HCT116 (cell line): ENCODE measurements at regions not wholly inside any gene's neighbourhood (a gene's known extent, or its start where the extent isn't known, plus 50 kb on each side); places are given as distances from the start of the nearest gene placed in this dataset.

Source experiments
- ATF3 ChIP-seq: IDR thresholded peaks from 2 replicates; pipeline ENCODE4 v1.6.1; 2012
- CTCF ChIP-seq, 3 experiments: fragments of 200-600 bp in 1 of 3; sonication (generic) in 1 of 3; IDR thresholded peaks in 2 of 3; conservative IDR thresholded peaks in 1 of 3; 2 replicates each; pipeline ENCODE4 v1.5.1; 2012 to 2017; ENCODE audit warnings: low read depth in 2 of 3, low read length in 2 of 3, antibody characterized with exemption in 1 of 3, borderline replicate concordance in 1 of 3, control low read depth in 1 of 3, mild to moderate bottlenecking in 1 of 3, mixed read lengths in 1 of 3, mixed run types in 1 of 3, moderate library complexity in 1 of 3; ENCODE audit not compliant: insufficient read depth in 1 of 3
- EGR1 ChIP-seq: IDR thresholded peaks from 2 replicates; pipeline ENCODE4 v1.6.1; 2012; ENCODE audit warnings: low read depth
- EZH2 ChIP-seq: fragments of 200-600 bp; sonication (generic); IDR thresholded peaks from 2 replicates; pipeline ENCODE4 v1.6.1; 2017; ENCODE audit warnings: antibody characterized with exemption, mixed run types
- JUND ChIP-seq: IDR thresholded peaks from 2 replicates; pipeline ENCODE4 v1.6.1; 2012
- POLR2A ChIP-seq: IDR thresholded peaks from 2 replicates; pipeline ENCODE4 v1.7.0; 2011; ENCODE audit warnings: borderline replicate concordance; ENCODE audit not compliant: insufficient read depth, insufficient read length; ENCODE audit errors: extremely low read depth
- POLR2AphosphoS5 ChIP-seq: IDR thresholded peaks from 2 replicates; pipeline ENCODE4 v1.6.1; 2011; ENCODE audit warnings: mild to moderate bottlenecking, low read depth, low read length, moderate library complexity
- RAD21 ChIP-seq: IDR thresholded peaks from 2 replicates; pipeline ENCODE4 v1.6.1; 2012; ENCODE audit warnings: low read depth, mild to moderate bottlenecking
- SIN3A ChIP-seq: IDR thresholded peaks from 2 replicates; pipeline ENCODE4 v1.6.1; 2012; ENCODE audit warnings: low read depth
- SP1 ChIP-seq: IDR thresholded peaks from 2 replicates; pipeline ENCODE4 v1.6.1; 2012; ENCODE audit warnings: low read depth
- TCF7L2 ChIP-seq: IDR thresholded peaks from 2 replicates; pipeline ENCODE4 v1.7.0; 2011; ENCODE audit warnings: borderline replicate concordance, inconsistent platforms; ENCODE audit not compliant: insufficient read depth, insufficient read length; ENCODE audit errors: extremely low read depth
- YY1 ChIP-seq: IDR thresholded peaks from 2 replicates; pipeline ENCODE4 v1.6.1; 2011; ENCODE audit warnings: low read length, low read depth, moderate library complexity, mild to moderate bottlenecking; ENCODE audit not compliant: insufficient replicate concordance; ENCODE audit errors: extremely low read depth
- ZFX ChIP-seq: fragments of 450-650 bp; IDR thresholded peaks from 2 replicates; pipeline ENCODE4 v1.6.1; 2017

- TF ChIP-seq YY1 (no peak), EGR1 (no peak), POLR2A (no peak), RAD21 (no peak), EZH2 (no peak), POLR2AphosphoS5 (no peak), TCF7L2 (no peak), CTCF (IDR thresholded peaks at IDR 0.05 in 2 of 3, conservative IDR thresholded peaks at IDR 0.05 in 1 of 3; ENCODE audit: borderline replicate concordance in 1 of 3, insufficient read depth in 1 of 3, low read depth in 2 of 3, low read length in 2 of 3) (no peak), ZFX (no peak), SP1 (no peak), ATF3 (no peak), SIN3A (no peak), JUND (no peak)
Measured at GRCh38 chr5:120405286-120405864, 58.7 kb upstream of the PRR16 start.
